ENCODE measurements at regions not wholly inside any gene's neighbourhood (a gene's known extent, or its start where the extent isn't known, plus 50 kb on each side); places are given as distances from the start of the nearest gene placed in this dataset.
A peak's percentile ranks its signal among the peaks of the same experiment; 100 is the strongest.

GRCh38 chr5:143664623-143665022 lies 147.3 kb upstream of the HMHB1 start:
- DNase-seq (ENCODE audit: low read depth, low spot score) = no peak

- no peak for DNase-seq (ENCODE audit: low read depth, low spot score)
These were observed 148.1 kb upstream of the HMHB1 start for GRCh38 chr5:143663872-143664271.

- no peak for DNase-seq (ENCODE audit: low read depth, low spot score)
These were observed 149.9 kb upstream of the HMHB1 start for GRCh38 chr5:143662020-143662419.

GRCh38 chr5:143660625-143661024 lies 151.3 kb upstream of the HMHB1 start:
- DNase-seq (ENCODE audit: low read depth, low spot score) = no peak

- no peak for DNase-seq (ENCODE audit: low read depth, low spot score)
These were observed 152.2 kb upstream of the HMHB1 start for GRCh38 chr5:143659599-143660238.

GRCh38 chr5:143658956-143659355 lies 153.0 kb upstream of the HMHB1 start:
- DNase-seq (ENCODE audit: low read depth, low spot score) = no peak

- DNase-seq (ENCODE audit: low read depth, low spot score) = no peak
These were observed 154.2 kb upstream of the HMHB1 start for GRCh38 chr5:143657647-143658285.

- no peak for DNase-seq (ENCODE audit: low read depth, low spot score)
These were observed 158.1 kb upstream of the HMHB1 start for GRCh38 chr5:143653766-143654282.

GRCh38 chr5:143653256-143653655 lies 158.7 kb upstream of the HMHB1 start:
- no peak for DNase-seq (ENCODE audit: low read depth, low spot score)

GRCh38 chr5:143652108-143652700 lies 159.8 kb upstream of the HMHB1 start:
- no peak for DNase-seq (ENCODE audit: low read depth, low spot score)

GRCh38 chr5:143649937-143650621 lies 161.9 kb upstream of the HMHB1 start:
- no peak for DNase-seq (ENCODE audit: low read depth, low spot score)

- DNase-seq (ENCODE audit: low read depth, low spot score) = no peak
These were observed 163.3 kb upstream of the HMHB1 start for GRCh38 chr5:143648696-143649095.

GRCh38 chr5:143646961-143647360 lies 165.0 kb upstream of the HMHB1 start:
- DNase-seq (ENCODE audit: low read depth, low spot score) = no peak

GRCh38 chr5:143645356-143645755 lies 166.6 kb upstream of the HMHB1 start:
- DNase-seq (ENCODE audit: low read depth, low spot score) = no peak

GRCh38 chr5:143644727-143645126 lies 167.2 kb upstream of the HMHB1 start:
- DNase-seq (ENCODE audit: low read depth, low spot score) = no peak

GRCh38 chr5:143642791-143643190 lies 169.2 kb upstream of the HMHB1 start:
- DNase-seq (ENCODE audit: low read depth, low spot score) = no peak

- DNase-seq (ENCODE audit: low read depth, low spot score) = peak; percentile 29
These were observed 170.2 kb upstream of the HMHB1 start for GRCh38 chr5:143641549-143642355.

- no peak for DNase-seq (ENCODE audit: low read depth, low spot score)
These were observed 173.3 kb upstream of the HMHB1 start for GRCh38 chr5:143638654-143639053.

- peak; percentile 23 for DNase-seq (ENCODE audit: low read depth, low spot score)
These were observed 174.9 kb upstream of the HMHB1 start for GRCh38 chr5:143636931-143637528.

- no peak for DNase-seq (ENCODE audit: low read depth, low spot score)
These were observed 176.1 kb upstream of the HMHB1 start for GRCh38 chr5:143635888-143636287.

GRCh38 chr5:143635146-143635752 lies 176.7 kb upstream of the HMHB1 start:
- DNase-seq (ENCODE audit: low read depth, low spot score) = no peak

Data from smooth muscle cell of the brain vasculature (primary cell).